Neural cell (in vitro differentiated cells): ENCODE measurements at regions not wholly inside any gene's neighbourhood (a gene's known extent, or its start where the extent isn't known, plus 50 kb on each side); places are given as distances from the start of the nearest gene placed in this dataset.

Experiments
- H2AFZ ChIP-seq: fragments of 200-600, 300-800 bp; sonication (generic), shearing (Covaris generic); 2 replicates; pipeline ENCODE4 v1.6.0; 2014; ENCODE audit warnings: low read depth, mild to moderate bottlenecking, antibody characterized with exemption, low read length, moderate library complexity
- H3F3A ChIP-seq: fragments of 200-600 bp; shearing (Covaris generic); 2 replicates; pipeline ENCODE4 v1.6.1; 2016; ENCODE audit warnings: mild to moderate bottlenecking, moderate library complexity, mixed read lengths, antibody characterized with exemption, low read length; ENCODE audit not compliant: insufficient read depth, poor library complexity, severe bottlenecking
- H3K27ac ChIP-seq: fragments of 200-600, 300-800 bp; sonication (generic), shearing (Covaris generic); 2 replicates; pipeline ENCODE4 v1.5.1; 2014; ENCODE audit warnings: mild to moderate bottlenecking, low read length, moderate library complexity
- H3K27me3 ChIP-seq: fragments of 300-800, 200-600 bp; sonication (generic), shearing (Covaris generic); 2 replicates; pipeline ENCODE4 v1.6.0; 2014; ENCODE audit warnings: mild to moderate bottlenecking, low read depth, low read length, moderate library complexity; ENCODE audit not compliant: insufficient read depth
- H3K36me3 ChIP-seq: fragments of 300-800, 200-600 bp; sonication (generic), shearing (Covaris generic); 2 replicates; pipeline ENCODE4 v1.5.1; 2014; ENCODE audit warnings: mild to moderate bottlenecking, antibody characterized with exemption, low read length, moderate library complexity; ENCODE audit not compliant: insufficient read depth
- H3K4me2 ChIP-seq: fragments of 300-800, 200-600 bp; sonication (generic), shearing (Covaris generic); 2 replicates; pipeline ENCODE4 v1.6.0; 2014; ENCODE audit warnings: mild to moderate bottlenecking, low read length
- H3K4me3 ChIP-seq: fragments of 300-800, 200-600 bp; sonication (generic), shearing (Covaris generic); 2 replicates; pipeline ENCODE4 v1.5.1; 2014; ENCODE audit warnings: mild to moderate bottlenecking, low read length, moderate library complexity
- H3K79me2 ChIP-seq: fragments of 200-600 bp; shearing (Covaris generic); replicated peaks from 2 replicates; pipeline ENCODE4 v1.6.0; 2014; ENCODE audit warnings: mild to moderate bottlenecking, low read length, moderate library complexity; ENCODE audit not compliant: insufficient read depth
- H3K9ac ChIP-seq: fragments of 300-800, 200-600 bp; sonication (generic), shearing (Covaris generic); 2 replicates; pipeline ENCODE4 v1.6.1; 2016; ENCODE audit warnings: mild to moderate bottlenecking, low read length, mixed read lengths
- H3K9me2 ChIP-seq: fragments of 200-600 bp; shearing (Covaris generic); 2 replicates; pipeline ENCODE4 v1.6.1; 2016; ENCODE audit warnings: mild to moderate bottlenecking, low read length, mixed read lengths; ENCODE audit not compliant: insufficient read depth
- H3K9me3 ChIP-seq: fragments of 200-600, 300-800 bp; sonication (generic), shearing (Covaris generic); 2 replicates; pipeline ENCODE4 v1.6.1; 2016; ENCODE audit warnings: mild to moderate bottlenecking, mixed run types, low read length, moderate library complexity, mixed read lengths
- H4K20me1 ChIP-seq: fragments of 200-600 bp; shearing (Covaris generic); 2 replicates; pipeline ENCODE4 v1.6.1; 2016; ENCODE audit warnings: mild to moderate bottlenecking, mixed run types; ENCODE audit not compliant: insufficient read depth
- EP300 ChIP-seq: fragments of 450-650 bp; conservative IDR thresholded peaks from 2 replicates; pipeline ENCODE4 v1.6.1; 2014; ENCODE audit warnings: antibody characterized with exemption, mild to moderate bottlenecking, moderate library complexity; ENCODE audit not compliant: poor library complexity, severe bottlenecking
- EZH2 ChIP-seq: fragments of 200-600, 300-800 bp; shearing (Covaris generic), sonication (generic); IDR thresholded peaks from 2 replicates; pipeline ENCODE4 v1.6.1; 2014; ENCODE audit warnings: antibody characterized with exemption, low read length, borderline replicate concordance, mild to moderate bottlenecking; ENCODE audit not compliant: insufficient read depth, poor library complexity, severe bottlenecking
- MXI1 ChIP-seq: fragments of 450-650 bp; conservative IDR thresholded peaks from 2 replicates; pipeline ENCODE4 v1.6.1; 2014; ENCODE audit warnings: antibody characterized with exemption, mild to moderate bottlenecking; ENCODE audit not compliant: poor library complexity, severe bottlenecking
- POLR2AphosphoS5 ChIP-seq: IDR thresholded peaks from 2 replicates; pipeline ENCODE4 v1.6.1; 2012
- RAD21 ChIP-seq: fragments of 450-650 bp; conservative IDR thresholded peaks from 2 replicates; pipeline ENCODE4 v1.6.1; 2014; ENCODE audit warnings: antibody characterized with exemption, mild to moderate bottlenecking, moderate library complexity
- SMC3 ChIP-seq: fragments of 450-650 bp; conservative IDR thresholded peaks from 2 replicates; pipeline ENCODE4 v1.6.1; 2014; ENCODE audit warnings: antibody characterized with exemption, mild to moderate bottlenecking, moderate library complexity; ENCODE audit not compliant: poor library complexity
- TAF1 ChIP-seq: IDR thresholded peaks from 2 replicates; pipeline ENCODE4 v1.6.1; 2012; ENCODE audit warnings: low read depth
- TF ChIP-seq, protein P1 (sequence below): IDR thresholded peaks from 2 replicates; pipeline ENCODE4 v1.6.1; 2012; ENCODE audit warnings: borderline replicate concordance
- TF ChIP-seq, protein P2 (sequence below): fragments of 450-650 bp; IDR thresholded peaks from 2 replicates; pipeline ENCODE4 v1.5.1; 2014; ENCODE audit warnings: antibody characterized with exemption, mild to moderate bottlenecking, moderate library complexity; ENCODE audit not compliant: poor library complexity, severe bottlenecking

DNA sequence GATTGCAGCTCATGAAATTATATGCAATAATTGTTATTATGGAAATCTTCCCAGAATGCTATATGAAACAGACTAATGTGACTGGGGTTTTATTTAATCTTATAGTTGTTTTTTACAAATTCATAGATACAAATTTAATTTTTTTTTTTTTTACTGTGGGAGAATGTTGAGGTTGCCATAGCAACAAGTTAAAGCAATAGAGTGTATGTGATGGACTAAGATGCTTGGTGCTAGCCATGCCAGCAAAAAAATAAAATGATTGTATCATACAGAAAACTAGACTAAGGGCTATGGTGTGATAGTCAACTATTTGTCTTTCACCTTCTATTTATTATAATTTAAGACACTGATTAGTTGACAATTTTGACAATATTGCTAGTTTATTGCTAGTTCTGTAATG lies 163.2 kb upstream of the BLID start:
- no peaks in the 10 kb centered on the region for H4K20me1 ChIP-seq
- no peaks in the 10 kb centered on the region for H3K9me3 ChIP-seq
- no peaks in the 10 kb centered on the region for H3F3A ChIP-seq
- H3K79me2 ChIP-seq: no peaks in the 10 kb centered on the region
- H3K27me3 ChIP-seq: no peaks in the 10 kb centered on the region
- no peak overlapping the region for H3K27ac ChIP-seq
- no peaks in the 10 kb centered on the region for H3K9me2 ChIP-seq
- H2AFZ ChIP-seq: no peak overlapping the region
- H3K4me2 ChIP-seq: no peak overlapping the region
- TF ChIP-seq EP300 (no peak), POLR2AphosphoS5 (no peak), SMC3 (no peak), TAF1 (no peak)
- TF ChIP-seq, protein P1, sequence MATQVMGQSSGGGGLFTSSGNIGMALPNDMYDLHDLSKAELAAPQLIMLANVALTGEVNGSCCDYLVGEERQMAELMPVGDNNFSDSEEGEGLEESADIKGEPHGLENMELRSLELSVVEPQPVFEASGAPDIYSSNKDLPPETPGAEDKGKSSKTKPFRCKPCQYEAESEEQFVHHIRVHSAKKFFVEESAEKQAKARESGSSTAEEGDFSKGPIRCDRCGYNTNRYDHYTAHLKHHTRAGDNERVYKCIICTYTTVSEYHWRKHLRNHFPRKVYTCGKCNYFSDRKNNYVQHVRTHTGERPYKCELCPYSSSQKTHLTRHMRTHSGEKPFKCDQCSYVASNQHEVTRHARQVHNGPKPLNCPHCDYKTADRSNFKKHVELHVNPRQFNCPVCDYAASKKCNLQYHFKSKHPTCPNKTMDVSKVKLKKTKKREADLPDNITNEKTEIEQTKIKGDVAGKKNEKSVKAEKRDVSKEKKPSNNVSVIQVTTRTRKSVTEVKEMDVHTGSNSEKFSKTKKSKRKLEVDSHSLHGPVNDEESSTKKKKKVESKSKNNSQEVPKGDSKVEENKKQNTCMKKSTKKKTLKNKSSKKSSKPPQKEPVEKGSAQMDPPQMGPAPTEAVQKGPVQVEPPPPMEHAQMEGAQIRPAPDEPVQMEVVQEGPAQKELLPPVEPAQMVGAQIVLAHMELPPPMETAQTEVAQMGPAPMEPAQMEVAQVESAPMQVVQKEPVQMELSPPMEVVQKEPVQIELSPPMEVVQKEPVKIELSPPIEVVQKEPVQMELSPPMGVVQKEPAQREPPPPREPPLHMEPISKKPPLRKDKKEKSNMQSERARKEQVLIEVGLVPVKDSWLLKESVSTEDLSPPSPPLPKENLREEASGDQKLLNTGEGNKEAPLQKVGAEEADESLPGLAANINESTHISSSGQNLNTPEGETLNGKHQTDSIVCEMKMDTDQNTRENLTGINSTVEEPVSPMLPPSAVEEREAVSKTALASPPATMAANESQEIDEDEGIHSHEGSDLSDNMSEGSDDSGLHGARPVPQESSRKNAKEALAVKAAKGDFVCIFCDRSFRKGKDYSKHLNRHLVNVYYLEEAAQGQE: no peak
- no peak overlapping the region for H3K9ac ChIP-seq
- H3K36me3 ChIP-seq: no peaks in the 10 kb centered on the region
- H3K4me3 ChIP-seq: no peak overlapping the region

DNA sequence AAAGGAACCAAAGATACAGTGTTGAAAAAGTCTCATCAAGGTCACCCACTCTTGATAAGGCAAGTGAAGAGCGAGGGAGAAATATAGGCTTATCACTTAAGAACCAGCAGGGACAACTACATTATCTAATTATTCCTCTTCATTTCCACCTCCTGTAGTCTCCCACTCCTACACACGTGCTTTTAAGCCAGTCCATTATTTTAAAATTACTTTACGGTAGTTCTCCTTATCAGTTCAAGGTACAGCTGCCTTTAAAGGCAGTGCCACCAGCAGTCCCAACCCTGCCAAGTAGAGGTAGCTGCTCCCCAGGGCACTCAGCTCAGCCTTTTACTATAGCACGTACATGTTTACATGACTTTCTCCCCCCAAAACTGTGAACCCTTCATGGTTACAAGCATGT lies 161.5 kb upstream of the BLID start:
- TF ChIP-seq, protein P2, sequence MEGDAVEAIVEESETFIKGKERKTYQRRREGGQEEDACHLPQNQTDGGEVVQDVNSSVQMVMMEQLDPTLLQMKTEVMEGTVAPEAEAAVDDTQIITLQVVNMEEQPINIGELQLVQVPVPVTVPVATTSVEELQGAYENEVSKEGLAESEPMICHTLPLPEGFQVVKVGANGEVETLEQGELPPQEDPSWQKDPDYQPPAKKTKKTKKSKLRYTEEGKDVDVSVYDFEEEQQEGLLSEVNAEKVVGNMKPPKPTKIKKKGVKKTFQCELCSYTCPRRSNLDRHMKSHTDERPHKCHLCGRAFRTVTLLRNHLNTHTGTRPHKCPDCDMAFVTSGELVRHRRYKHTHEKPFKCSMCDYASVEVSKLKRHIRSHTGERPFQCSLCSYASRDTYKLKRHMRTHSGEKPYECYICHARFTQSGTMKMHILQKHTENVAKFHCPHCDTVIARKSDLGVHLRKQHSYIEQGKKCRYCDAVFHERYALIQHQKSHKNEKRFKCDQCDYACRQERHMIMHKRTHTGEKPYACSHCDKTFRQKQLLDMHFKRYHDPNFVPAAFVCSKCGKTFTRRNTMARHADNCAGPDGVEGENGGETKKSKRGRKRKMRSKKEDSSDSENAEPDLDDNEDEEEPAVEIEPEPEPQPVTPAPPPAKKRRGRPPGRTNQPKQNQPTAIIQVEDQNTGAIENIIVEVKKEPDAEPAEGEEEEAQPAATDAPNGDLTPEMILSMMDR: no peak
- TF ChIP-seq, protein P1: no peak
- TF ChIP-seq POLR2AphosphoS5 (no peak), EZH2 (no peak), SMC3 (no peak), MXI1 (no peak), RAD21 (no peak), EP300 (no peak), TAF1 (no peak)
- H2AFZ ChIP-seq: no peak overlapping the region
- no peak overlapping the region for H3K4me3 ChIP-seq
- no peaks in the 10 kb centered on the region for H3K36me3 ChIP-seq
- no peak overlapping the region for H3K27ac ChIP-seq
- no peak overlapping the region for H3K4me2 ChIP-seq
- H3K79me2 ChIP-seq: no peaks in the 10 kb centered on the region
- H4K20me1 ChIP-seq: no peaks in the 10 kb centered on the region
- H3K9me3 ChIP-seq: no peaks in the 10 kb centered on the region
- H3K9me2 ChIP-seq: no peaks in the 10 kb centered on the region
- no peaks in the 10 kb centered on the region for H3F3A ChIP-seq
- no peaks in the 10 kb centered on the region for H3K27me3 ChIP-seq
- no peak overlapping the region for H3K9ac ChIP-seq
